GM12864 (cell line): ENCODE measurements at regions not wholly inside any gene's neighbourhood (a gene's known extent, or its start where the extent isn't known, plus 50 kb on each side); places are given as distances from the start of the nearest gene placed in this dataset.
"Not testable (repeated sequence)": the region's sequence is repeated elsewhere in the genome, so short reads cannot be mapped to it uniquely, and the experiment has no call there.

Source experiments
- DNase-seq: peaks from one replicate; pipeline ENCODE4 v3.0.0-alpha.2; 2011; ENCODE audit warnings: low read depth
- H3K4me3 ChIP-seq: 2 replicates; pipeline ENCODE4 v1.5.1; 2011; ENCODE audit warnings: mild to moderate bottlenecking, low read depth, low read length, control low read depth
- CTCF ChIP-seq: IDR thresholded peaks from 2 replicates; pipeline ENCODE4 v1.5.1; 2011; ENCODE audit warnings: low read depth, mild to moderate bottlenecking, moderate library complexity, low read length, control low read depth, inconsistent platforms; ENCODE audit errors: missing control alignments

GRCh38 chr10:123270221-123270620 lies 116.0 kb downstream of the BUB3 start:
- TF ChIP-seq CTCF = no peak
- no peak for DNase-seq

GRCh38 chr10:123270806-123271205 lies 116.6 kb downstream of the BUB3 start:
- TF ChIP-seq CTCF = no peak
- no peak overlapping the region for H3K4me3 ChIP-seq
- no peak for DNase-seq

More at GRCh38 chr10:123270221-123270620, 116.0 kb downstream of the BUB3 start:
- no peak overlapping the region for H3K4me3 ChIP-seq

GRCh38 chr10:123272171-123272570 lies 118.0 kb downstream of the BUB3 start:
- DNase-seq = no peak
- no peak overlapping the region for H3K4me3 ChIP-seq
- peak; percentile 14 for TF ChIP-seq CTCF

- DNase-seq = no peak
These were observed 120.3 kb downstream of the BUB3 start for GRCh38 chr10:123274306-123275135.

GRCh38 chr10:123275136-123275564 lies 120.9 kb downstream of the BUB3 start:
- H3K4me3 ChIP-seq = no peak overlapping the region
- no peak for DNase-seq
- TF ChIP-seq CTCF = no peak

More at GRCh38 chr10:123274306-123275135, 120.3 kb downstream of the BUB3 start:
- H3K4me3 ChIP-seq = no peak overlapping the region
- TF ChIP-seq CTCF = no peak

GRCh38 chr10:123278445-123278844 lies 124.2 kb downstream of the BUB3 start:
- no peak for TF ChIP-seq CTCF

GRCh38 chr10:123283371-123283770 lies 129.2 kb downstream of the BUB3 start:
- not testable (repeated sequence) for H3K4me3 ChIP-seq, DNase-seq

More at GRCh38 chr10:123278445-123278844, 124.2 kb downstream of the BUB3 start:
- H3K4me3 ChIP-seq = no peak overlapping the region
- no peak for DNase-seq
